Tibial nerve (tissue), 4 donors: ENCODE measurements at regions not wholly inside any gene's neighbourhood (a gene's known extent, or its start where the extent isn't known, plus 50 kb on each side); places are given as distances from the start of the nearest gene placed in this dataset.

Experiments used
- CTCF ChIP-seq, 5 experiments: fragments of 200-600 bp in 3 of 5; fragments of 450-650 bp in 2 of 5; sonication (generic) in 3 of 5; IDR thresholded peaks; one replicate each; pipeline ENCODE4 v1.5.1; 2016 to 2019; ENCODE audit warnings: antibody characterized with exemption in 5 of 5, mild to moderate bottlenecking in 3 of 5, moderate library complexity in 2 of 5
- EP300 ChIP-seq, 2 donors: sonication (generic); formaldehyde crosslinking; IDR thresholded peaks; one replicate each; pipeline ENCODE4 v1.6.1; 2017; ENCODE audit warnings: antibody characterized with exemption in 2 of 2, mild to moderate bottlenecking in 1 of 2

- TF ChIP-seq CTCF (IDR thresholded peaks at IDR 0.05): no peak
- TF ChIP-seq EP300 (IDR thresholded peaks at IDR 0.05): no peak
Observed at GRCh38 chr17:70552982-70553334, 383.6 kb downstream of the KCNJ2 start.
